K562 (cell line): ENCODE measurements at regions not wholly inside any gene's neighbourhood (a gene's known extent, or its start where the extent isn't known, plus 50 kb on each side); places are given as distances from the start of the nearest gene placed in this dataset.

Experiments used
- ATAC-seq: fragments of 200-7000 bp; cut with Tn5 transposase; 3 replicates; pipeline ENCODE4 v1.9.1; 2020; ENCODE audit warnings: moderate library complexity
- BruUV-seq: library from RNA; stranded (reverse); fragments of 400-500 nt; replicated peaks from 2 replicates; lab custom pipeline; 2021; lab: Mats Ljungman, UMichigan
- CTCF ChIA-PET: fragments of 300-600 bp; formaldehyde crosslinking; extraction: SDS; loops from one replicate; lab custom pipeline; 2021; ENCODE audit warnings: low intra/inter-chr PET ratio; lab: Yijun Ruan, JAX
- POLR2A ChIA-PET: fragments of 300-600, 350-650 bp; sonication (Branson Sonifier 250); formaldehyde crosslinking; extraction: SDS; loops from one replicate; lab custom pipeline; 2021; ENCODE audit warnings: antibody characterized with exemption, inconsistent platforms; lab: Yijun Ruan, JAX
- DNase-seq, 4 experiments: peaks; one replicate each; pipeline versions ENCODE4 v3.0.0 to v3.0.0-alpha.2; 2011 to 2018; ENCODE audit warnings: low spot score in 3 of 4, mixed read lengths in 3 of 4; ENCODE audit errors: extremely low read depth in 1 of 4
- FAIRE-seq: peaks from 2 replicates; lab custom pipeline; 2011; peaks lifted over from hg19 to GRCh38; lab: Jason Lieb, UNC
- H2AFZ ChIP-seq: 2 replicates; pipeline ENCODE4 v1.6.0; 2011; ENCODE audit warnings: low read depth, low read length, control low read depth, inconsistent platforms
- H3K27ac ChIP-seq: fragments of 200-600 bp; 3 replicates; pipeline ENCODE4 v1.8.0; 2011; ENCODE audit warnings: low read depth, mild to moderate bottlenecking, control low read depth, inconsistent platforms, low read length, moderate library complexity, mixed read lengths; ENCODE audit errors: extremely low read depth
- H3K27me3 ChIP-seq, 2 experiments: fragments of 300-600 bp in 1 of 2; 2 replicates in 1 of 2; 3 replicates in 1 of 2; pipeline versions ENCODE4 v1.6.0 to v1.8.0; 2011; ENCODE audit warnings: inconsistent platforms in 2 of 2, low read length in 2 of 2, mild to moderate bottlenecking in 1 of 2, mixed read lengths in 1 of 2, moderate library complexity in 1 of 2; ENCODE audit not compliant: control insufficient read depth in 2 of 2, insufficient read depth in 2 of 2
- H3K36me3 ChIP-seq: fragments of 300-600 bp; 3 replicates; pipeline ENCODE4 v1.8.0; 2011; ENCODE audit warnings: mild to moderate bottlenecking, low read length, inconsistent platforms; ENCODE audit not compliant: control insufficient read depth, insufficient read depth
- H3K4me1 ChIP-seq, 2 experiments: fragments of 200-600 bp in 1 of 2; replicated peaks in 1 of 2; 2 replicates in 1 of 2; 3 replicates in 1 of 2; pipeline versions ENCODE4 v1.5.1 to v1.8.0; 2011; ENCODE audit warnings: inconsistent platforms in 2 of 2, low read length in 2 of 2, mild to moderate bottlenecking in 1 of 2, mixed read lengths in 1 of 2, moderate library complexity in 1 of 2; ENCODE audit not compliant: control insufficient read depth in 2 of 2, insufficient read depth in 2 of 2
- H3K4me2 ChIP-seq: 2 replicates; pipeline ENCODE4 v1.6.1; 2011; ENCODE audit warnings: low read length, control low read depth, inconsistent platforms, mixed read lengths; ENCODE audit not compliant: insufficient read depth
- H3K4me3 ChIP-seq: fragments of 200-600 bp; sonication (generic), shearing (Covaris generic); 2 replicates; pipeline ENCODE4 v1.5.1; 2016; ENCODE audit warnings: control low read depth, inconsistent platforms
- H3K79me2 ChIP-seq: fragments of 200-600 bp; 3 replicates; pipeline ENCODE4 v1.8.0; 2011; ENCODE audit warnings: low read length, inconsistent platforms; ENCODE audit not compliant: control insufficient read depth, insufficient read depth
- H3K9ac ChIP-seq, 2 experiments: 2 replicates each; pipeline versions ENCODE4 v1.6.0 to v1.6.1; 2011; ENCODE audit warnings: low read depth in 2 of 2, low read length in 2 of 2, control low read depth in 1 of 2, inconsistent platforms in 1 of 2, mild to moderate bottlenecking in 1 of 2, mixed read lengths in 1 of 2; ENCODE audit not compliant: insufficient read depth in 1 of 2
- H3K9me1 ChIP-seq: one replicate; pipeline ENCODE4 v1.6.0; 2011; ENCODE audit warnings: inconsistent platforms, mild to moderate bottlenecking, low read length, moderate library complexity; ENCODE audit not compliant: control insufficient read depth, insufficient read depth
- H3K9me3 ChIP-seq: replicated peaks from 2 replicates; pipeline ENCODE4 v1.5.1; 2011; ENCODE audit warnings: low read depth, low read length, inconsistent platforms; ENCODE audit not compliant: control insufficient read depth, insufficient read depth
- H4K20me1 ChIP-seq: replicated peaks from 2 replicates; pipeline ENCODE4 v1.6.1; 2011; ENCODE audit warnings: low read length, inconsistent platforms, mixed read lengths; ENCODE audit not compliant: control insufficient read depth, insufficient read depth
- SIX5 ChIP-seq, 2 experiments: IDR thresholded peaks; 2 replicates each; pipeline ENCODE4 v1.6.1; 2011; ENCODE audit warnings: low read length in 2 of 2, borderline replicate concordance in 1 of 2, low read depth in 1 of 2, mild to moderate bottlenecking in 1 of 2, moderate library complexity in 1 of 2; ENCODE audit not compliant: insufficient read depth in 1 of 2
- ZNF133 ChIP-seq: fragments of 250-450 bp; sonication (Bioruptor Pico); IDR thresholded peaks from 2 replicates; pipeline ENCODE4 v1.4.0; 2020; ENCODE audit warnings: mild to moderate bottlenecking
- ZNF316 ChIP-seq: fragments of 450-650 bp; IDR thresholded peaks from 2 replicates; pipeline ENCODE4 v1.6.1; 2016
- WGBS: fragments of 100-300 bp; shearing (Covaris generic); methylation state at CpG from one replicate; pipeline ENCODE4 v1.1.6; 2016; ENCODE audit warnings: low coverage, mixed read lengths; ENCODE audit not compliant: insufficient coverage; ENCODE audit errors: missing lambda C conversion rate; 5-methylcytosine and 5-hydroxymethylcytosine counted together
- in situ Hi-C: fragments of 300-500 bp; cut with MboI; formaldehyde crosslinking; loops from 4 replicates; pipeline ENCODE4 v1.15.0; 2018; ENCODE audit warnings: inconsistent platforms, mixed read lengths
- intact Hi-C: fragments of 100-400 bp; cut with micrococcal nuclease; formaldehyde crosslinking; loops from 2 replicates; pipeline ENCODE4 v1.14.2; 2022
- TF ChIP-seq, protein P1 (sequence below): sonication (generic); formaldehyde crosslinking; IDR thresholded peaks from 2 replicates; pipeline ENCODE4 v1.8.0; 2023; ENCODE audit warnings: mild to moderate bottlenecking, missing genetic modification reagents

DNA sequence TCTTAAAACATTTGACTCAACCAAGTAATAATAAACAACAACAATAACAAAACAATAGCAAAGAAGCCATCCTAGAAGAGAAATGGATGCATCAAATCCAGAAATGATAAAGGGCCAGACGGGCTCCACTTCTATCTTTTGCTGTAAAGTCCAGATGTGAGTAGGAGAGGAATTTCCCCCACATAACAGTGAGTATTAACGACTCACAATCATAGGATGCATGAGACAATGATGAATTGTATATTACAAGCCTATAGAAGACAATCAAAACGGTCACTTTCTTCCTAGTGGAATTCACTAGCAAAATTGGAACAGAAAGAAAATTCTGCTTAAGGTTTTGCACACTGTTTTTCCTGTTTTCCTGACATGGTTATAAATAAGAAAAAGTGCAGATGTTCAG is 97.0 kb upstream of the PREP start:
- no TSS peak for BruUV-seq
- H3K4me2 ChIP-seq, result no peak overlapping the region
- no peaks in the 10 kb centered on the region for H4K20me1 ChIP-seq
- no peak overlapping the region for H3K9ac ChIP-seq
- no peak overlapping the region for H2AFZ ChIP-seq
- ATAC-seq (no peak), FAIRE-seq (no peak), DNase-seq (no peak)
- 0% methylated on average over 3 of the region's 3 CpGs for WGBS
- intact Hi-C loops (no loop called here), in situ Hi-C loops (no loop called here)
- no peaks in the 10 kb centered on the region for H3K9me1 ChIP-seq
- CTCF ChIA-PET, result no interaction called here
- no peaks in the 10 kb centered on the region for H3K36me3 ChIP-seq
- H3K4me3 ChIP-seq, result no peak overlapping the region
- no peaks in the 10 kb centered on the region for H3K79me2 ChIP-seq
- POLR2A ChIA-PET, result no interaction called here
- no peaks in the 10 kb centered on the region for H3K4me1 ChIP-seq
- no peak for TF ChIP-seq SIX5 (IDR thresholded peaks at IDR 0.05; ENCODE audit: borderline replicate concordance in 1 of 2, insufficient read depth in 1 of 2, low read depth in 1 of 2, low read length in 2 of 2)
- TF ChIP-seq ZNF316, result no peak
- TF ChIP-seq, protein P1, sequence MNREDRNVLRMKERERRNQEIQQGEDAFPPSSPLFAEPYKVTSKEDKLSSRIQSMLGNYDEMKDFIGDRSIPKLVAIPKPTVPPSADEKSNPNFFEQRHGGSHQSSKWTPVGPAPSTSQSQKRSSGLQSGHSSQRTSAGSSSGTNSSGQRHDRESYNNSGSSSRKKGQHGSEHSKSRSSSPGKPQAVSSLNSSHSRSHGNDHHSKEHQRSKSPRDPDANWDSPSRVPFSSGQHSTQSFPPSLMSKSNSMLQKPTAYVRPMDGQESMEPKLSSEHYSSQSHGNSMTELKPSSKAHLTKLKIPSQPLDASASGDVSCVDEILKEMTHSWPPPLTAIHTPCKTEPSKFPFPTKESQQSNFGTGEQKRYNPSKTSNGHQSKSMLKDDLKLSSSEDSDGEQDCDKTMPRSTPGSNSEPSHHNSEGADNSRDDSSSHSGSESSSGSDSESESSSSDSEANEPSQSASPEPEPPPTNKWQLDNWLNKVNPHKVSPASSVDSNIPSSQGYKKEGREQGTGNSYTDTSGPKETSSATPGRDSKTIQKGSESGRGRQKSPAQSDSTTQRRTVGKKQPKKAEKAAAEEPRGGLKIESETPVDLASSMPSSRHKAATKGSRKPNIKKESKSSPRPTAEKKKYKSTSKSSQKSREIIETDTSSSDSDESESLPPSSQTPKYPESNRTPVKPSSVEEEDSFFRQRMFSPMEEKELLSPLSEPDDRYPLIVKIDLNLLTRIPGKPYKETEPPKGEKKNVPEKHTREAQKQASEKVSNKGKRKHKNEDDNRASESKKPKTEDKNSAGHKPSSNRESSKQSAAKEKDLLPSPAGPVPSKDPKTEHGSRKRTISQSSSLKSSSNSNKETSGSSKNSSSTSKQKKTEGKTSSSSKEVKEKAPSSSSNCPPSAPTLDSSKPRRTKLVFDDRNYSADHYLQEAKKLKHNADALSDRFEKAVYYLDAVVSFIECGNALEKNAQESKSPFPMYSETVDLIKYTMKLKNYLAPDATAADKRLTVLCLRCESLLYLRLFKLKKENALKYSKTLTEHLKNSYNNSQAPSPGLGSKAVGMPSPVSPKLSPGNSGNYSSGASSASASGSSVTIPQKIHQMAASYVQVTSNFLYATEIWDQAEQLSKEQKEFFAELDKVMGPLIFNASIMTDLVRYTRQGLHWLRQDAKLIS (CRISPR knock-in tag), result no peak
- TF ChIP-seq ZNF133 (CRISPR knock-in tag), result no peak
- TF ChIP-seq, all 486 proteins: peak for 0
- H3K9me3 ChIP-seq, result no peaks in the 10 kb centered on the region
- H3K27ac ChIP-seq, result no peak overlapping the region
- peaks cover 2 to 14% of the 10 kb centered on the region in 2 experiments; a peak in 4 of 5 replicates for H3K27me3 ChIP-seq
